Fibroblast of villous mesenchyme (primary cell): ENCODE measurements at regions not wholly inside any gene's neighbourhood (a gene's known extent, or its start where the extent isn't known, plus 50 kb on each side); places are given as distances from the start of the nearest gene placed in this dataset.
A peak's percentile ranks its signal among the peaks of the same experiment; 100 is the strongest.

Experiments used
- DNase-seq: peaks from one replicate; pipeline ENCODE4 v3.0.0-alpha.2; 2010; ENCODE audit warnings: low read depth
- H3K4me3 ChIP-seq: 2 replicates; pipeline ENCODE4 v1.5.1; 2011; ENCODE audit warnings: low read depth, mild to moderate bottlenecking, low read length
- TF ChIP-seq, protein P1 (sequence below): IDR thresholded peaks from 2 replicates; pipeline ENCODE4 v1.5.1; 2012; ENCODE audit warnings: low read depth, mild to moderate bottlenecking, low read length; ENCODE audit not compliant: insufficient read depth

DNA sequence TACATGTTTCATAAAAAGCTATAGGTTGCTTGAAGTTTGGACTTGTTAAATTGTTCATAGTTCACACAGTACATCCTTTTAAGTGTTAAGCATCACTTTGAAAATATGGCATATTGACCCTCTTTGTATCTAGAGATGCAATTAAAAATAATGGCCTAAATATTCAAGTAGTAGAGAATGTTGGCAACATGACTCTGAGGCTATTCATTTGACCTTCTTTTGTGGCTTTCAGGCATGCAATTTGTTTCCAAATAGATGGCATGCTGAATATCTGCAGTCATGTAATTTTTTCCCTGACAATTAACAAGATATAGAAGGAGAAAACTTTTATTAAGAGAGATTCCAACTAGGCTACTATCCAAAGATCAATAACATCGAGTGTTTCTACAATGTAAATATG lies 230.5 kb upstream of the ZRANB2 start:
- DNase-seq, result no peak
- TF ChIP-seq, protein P1, sequence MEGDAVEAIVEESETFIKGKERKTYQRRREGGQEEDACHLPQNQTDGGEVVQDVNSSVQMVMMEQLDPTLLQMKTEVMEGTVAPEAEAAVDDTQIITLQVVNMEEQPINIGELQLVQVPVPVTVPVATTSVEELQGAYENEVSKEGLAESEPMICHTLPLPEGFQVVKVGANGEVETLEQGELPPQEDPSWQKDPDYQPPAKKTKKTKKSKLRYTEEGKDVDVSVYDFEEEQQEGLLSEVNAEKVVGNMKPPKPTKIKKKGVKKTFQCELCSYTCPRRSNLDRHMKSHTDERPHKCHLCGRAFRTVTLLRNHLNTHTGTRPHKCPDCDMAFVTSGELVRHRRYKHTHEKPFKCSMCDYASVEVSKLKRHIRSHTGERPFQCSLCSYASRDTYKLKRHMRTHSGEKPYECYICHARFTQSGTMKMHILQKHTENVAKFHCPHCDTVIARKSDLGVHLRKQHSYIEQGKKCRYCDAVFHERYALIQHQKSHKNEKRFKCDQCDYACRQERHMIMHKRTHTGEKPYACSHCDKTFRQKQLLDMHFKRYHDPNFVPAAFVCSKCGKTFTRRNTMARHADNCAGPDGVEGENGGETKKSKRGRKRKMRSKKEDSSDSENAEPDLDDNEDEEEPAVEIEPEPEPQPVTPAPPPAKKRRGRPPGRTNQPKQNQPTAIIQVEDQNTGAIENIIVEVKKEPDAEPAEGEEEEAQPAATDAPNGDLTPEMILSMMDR, result no peak
- H3K4me3 ChIP-seq, result no peak overlapping the region

DNA sequence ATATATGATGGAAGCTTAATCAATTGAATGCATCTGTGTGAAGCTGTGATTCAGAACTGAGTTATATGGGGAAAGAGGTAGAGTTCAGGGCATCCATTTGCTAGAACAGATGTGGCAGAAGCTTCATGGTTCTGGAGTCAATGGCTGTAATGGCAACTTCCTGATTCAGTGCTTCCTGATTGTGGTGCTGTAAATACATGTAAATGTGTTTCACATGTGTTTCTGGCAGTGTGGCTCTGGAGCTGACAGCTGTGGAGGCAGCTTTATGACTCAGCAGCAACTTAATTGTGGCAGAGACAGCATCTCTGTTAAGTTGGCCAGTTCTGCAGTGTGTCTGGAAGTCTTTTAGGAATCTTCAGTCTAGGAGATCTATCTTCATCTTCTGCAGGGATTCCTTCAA lies 226.6 kb upstream of the ZRANB2 start:
- H3K4me3 ChIP-seq, result no peak overlapping the region
- TF ChIP-seq, protein P1, result no peak
- peak; percentile 63 for DNase-seq

DNA sequence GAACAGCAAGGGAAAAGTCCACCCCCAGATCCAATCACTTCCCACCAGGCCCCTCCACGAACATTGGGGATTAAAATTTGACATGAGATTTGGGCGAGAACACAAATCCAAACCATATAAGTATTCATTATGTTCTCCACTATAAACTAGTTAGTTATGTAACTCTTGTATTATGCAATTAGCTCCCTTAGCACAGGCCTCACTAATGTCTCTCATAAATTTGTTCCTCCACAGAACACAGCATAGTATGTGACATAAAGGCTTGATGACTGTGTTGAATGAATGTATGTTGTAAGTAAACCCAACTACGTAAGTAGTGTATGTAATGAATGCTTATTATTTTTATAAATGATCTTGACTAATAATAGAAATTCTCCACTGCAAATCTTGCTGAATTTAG lies 223.3 kb upstream of the ZRANB2 start:
- DNase-seq, result peak; percentile 26
- TF ChIP-seq, protein P1, result no peak
- H3K4me3 ChIP-seq, result no peak overlapping the region

DNA sequence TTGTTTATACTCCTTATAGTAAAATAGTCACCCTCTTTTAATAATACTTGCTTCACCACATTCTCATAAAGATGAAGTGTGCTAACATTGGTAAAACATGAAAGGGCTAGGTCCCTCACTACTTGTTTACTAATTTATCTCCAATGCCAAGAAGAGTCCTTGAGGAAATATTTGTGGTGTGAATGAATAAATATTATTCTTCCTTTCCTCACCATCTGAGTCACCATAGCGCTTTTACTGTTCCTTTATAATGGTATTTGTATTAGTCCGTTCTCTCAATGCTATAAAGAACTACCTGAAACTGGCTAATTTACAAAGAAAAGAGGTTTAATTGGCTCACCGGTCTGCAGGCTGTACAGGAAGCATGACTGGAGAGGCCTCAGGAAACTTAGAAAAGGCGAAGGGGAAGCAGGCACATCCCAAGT lies 222.8 kb upstream of the ZRANB2 start:
- no peak for DNase-seq
- TF ChIP-seq, protein P1, result no peak
- H3K4me3 ChIP-seq, result no peak overlapping the region

DNA sequence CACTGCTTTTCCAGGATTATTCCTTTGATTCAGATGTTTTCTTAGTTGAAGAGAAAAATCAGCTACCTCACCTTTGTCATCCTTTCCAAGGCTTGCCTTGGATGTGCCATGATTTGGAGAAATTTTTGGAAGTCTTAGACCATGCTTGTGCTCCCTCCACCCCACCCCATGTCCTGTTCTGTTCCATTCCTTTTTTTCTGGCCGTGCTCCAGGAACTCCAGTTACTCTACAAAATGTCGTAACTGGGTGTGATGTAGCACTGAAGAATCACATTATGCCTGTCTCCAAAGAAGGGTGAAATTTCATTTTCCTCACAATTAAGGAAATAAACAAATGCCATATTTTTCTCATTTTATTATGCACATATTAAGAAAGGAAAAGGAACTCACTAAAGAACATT lies 217.8 kb upstream of the ZRANB2 start:
- TF ChIP-seq, protein P1, result no peak
- H3K4me3 ChIP-seq, result no peak overlapping the region
- DNase-seq, result no peak

DNA sequence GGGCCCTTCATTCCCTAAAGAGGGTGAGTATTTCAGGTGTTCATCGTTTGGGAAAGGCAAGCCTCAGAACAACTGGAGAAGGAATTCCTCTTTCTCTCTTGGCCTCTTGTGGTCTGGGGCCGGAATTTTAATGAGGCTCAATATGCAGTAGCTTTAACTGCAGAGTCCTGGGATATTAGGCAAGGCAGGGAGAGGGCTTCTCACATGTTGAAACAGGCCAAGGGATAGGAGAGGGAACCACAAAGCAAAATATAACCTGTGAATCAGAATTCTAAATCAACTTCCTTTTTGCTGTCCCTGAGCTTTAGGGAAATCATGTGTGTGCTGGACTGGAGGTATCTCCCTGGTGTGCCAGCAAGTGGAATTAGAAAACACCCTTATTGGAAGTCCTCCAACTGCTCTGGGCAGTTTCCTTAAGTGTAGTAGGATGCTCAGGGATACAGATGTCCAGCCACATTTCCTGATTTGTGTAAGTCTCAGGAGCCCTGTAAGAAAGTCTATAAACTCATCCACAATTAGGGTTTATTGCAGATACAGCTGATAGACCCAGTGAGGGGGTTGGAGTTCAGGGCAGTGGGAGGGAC lies 215.8 kb upstream of the ZRANB2 start:
- TF ChIP-seq, protein P1, result no peak
- H3K4me3 ChIP-seq, result no peak overlapping the region
- no peak for DNase-seq

DNA sequence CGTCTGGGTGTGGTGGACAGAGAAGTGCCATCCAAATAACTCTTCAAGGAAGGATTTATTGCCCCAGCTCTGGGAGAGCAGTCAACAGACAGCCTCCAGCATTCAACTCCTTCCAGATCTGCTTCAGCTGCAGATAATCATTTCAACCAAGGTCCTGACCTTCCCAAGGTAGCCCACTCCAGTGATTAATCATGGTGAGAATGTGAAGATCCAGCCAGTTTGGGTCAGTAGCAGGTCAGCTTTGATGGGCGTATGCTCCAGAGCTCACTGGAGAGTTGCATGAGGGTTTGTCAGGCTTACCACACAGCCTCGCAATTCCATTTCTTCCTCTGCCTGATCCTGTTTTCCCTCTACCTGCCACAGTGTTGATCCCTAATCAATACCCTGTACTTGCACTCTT lies 214.5 kb upstream of the ZRANB2 start:
- TF ChIP-seq, protein P1, result no peak
- no peak overlapping the region for H3K4me3 ChIP-seq
- DNase-seq, result no peak
